H9 (cell line): ENCODE measurements at regions not wholly inside any gene's neighbourhood (a gene's known extent, or its start where the extent isn't known, plus 50 kb on each side); places are given as distances from the start of the nearest gene placed in this dataset.

Source experiments
- DNase-seq: peaks from one replicate; pipeline ENCODE4 v3.0.0-alpha.2; 2017
- H2AFZ ChIP-seq: one replicate; pipeline ENCODE4 v1.6.1; 2013; ENCODE audit warnings: mild to moderate bottlenecking, low read length, control low read depth, moderate library complexity
- H2AK5ac ChIP-seq: 2 replicates; pipeline ENCODE4 v1.6.1; 2013; ENCODE audit warnings: low read length, control low read depth, mixed read lengths; ENCODE audit not compliant: insufficient read length
- H2BK120ac ChIP-seq: one replicate; pipeline ENCODE4 v1.6.1; 2013; ENCODE audit warnings: low read depth, mild to moderate bottlenecking, low read length, control low read depth, inconsistent platforms; ENCODE audit not compliant: poor library complexity, severe bottlenecking
- H2BK12ac ChIP-seq: 2 replicates; pipeline ENCODE4 v1.6.1; 2013; ENCODE audit warnings: low read length, control low read depth, mixed read lengths, low read depth; ENCODE audit not compliant: insufficient read length
- H2BK15ac ChIP-seq: 2 replicates; pipeline ENCODE4 v1.6.1; 2013; ENCODE audit warnings: low read depth, low read length, control low read depth
- H2BK20ac ChIP-seq: one replicate; pipeline ENCODE4 v1.6.1; 2013; ENCODE audit warnings: low read depth, mild to moderate bottlenecking, low read length, control low read depth, inconsistent platforms; ENCODE audit not compliant: poor library complexity, severe bottlenecking
- H2BK5ac ChIP-seq: 2 replicates; pipeline ENCODE4 v1.6.1; 2013; ENCODE audit warnings: low read length, control low read depth, mixed read lengths; ENCODE audit not compliant: insufficient read length
- H3K14ac ChIP-seq: 2 replicates; pipeline ENCODE4 v1.6.1; 2013; ENCODE audit warnings: low read length, control low read depth; ENCODE audit not compliant: insufficient read depth
- H3K18ac ChIP-seq: 2 replicates; pipeline ENCODE4 v1.6.1; 2013; ENCODE audit warnings: low read depth, mild to moderate bottlenecking, mixed read lengths, low read length, control low read depth; ENCODE audit not compliant: insufficient read length
- H3K23ac ChIP-seq: 2 replicates; pipeline ENCODE4 v1.6.1; 2013; ENCODE audit warnings: low read length, control low read depth, mixed read lengths, low read depth; ENCODE audit not compliant: insufficient read length
- H3K23me2 ChIP-seq: 2 replicates; pipeline ENCODE4 v1.6.1; 2013; ENCODE audit warnings: low read depth, mild to moderate bottlenecking, mixed read lengths, low read length, control low read depth; ENCODE audit not compliant: insufficient read length, poor library complexity, severe bottlenecking
- H3K27ac ChIP-seq: 2 replicates; pipeline ENCODE4 v1.5.1; 2013; ENCODE audit warnings: low read length, control low read depth, mixed read lengths, low read depth; ENCODE audit not compliant: insufficient read length
- H3K27me3 ChIP-seq: 2 replicates; pipeline ENCODE4 v1.6.1; 2013; ENCODE audit warnings: low read length, control low read depth, inconsistent platforms; ENCODE audit not compliant: insufficient read depth
- H3K4ac ChIP-seq: 2 replicates; pipeline ENCODE4 v1.6.1; 2013; ENCODE audit warnings: low read depth, mild to moderate bottlenecking, control low read depth, inconsistent platforms, low read length, moderate library complexity
- H3K4me1 ChIP-seq: 2 replicates; pipeline ENCODE4 v1.6.1; 2013; ENCODE audit warnings: low read length, control low read depth, inconsistent platforms; ENCODE audit not compliant: insufficient read depth
- H3K4me2 ChIP-seq: 2 replicates; pipeline ENCODE4 v1.6.1; 2013; ENCODE audit warnings: low read length, control low read depth, mixed read lengths; ENCODE audit not compliant: insufficient read length, insufficient read depth
- H3K56ac ChIP-seq: 2 replicates; pipeline ENCODE4 v1.6.1; 2013; ENCODE audit warnings: low read depth, mild to moderate bottlenecking, mixed read lengths, low read length, control low read depth; ENCODE audit not compliant: insufficient read length
- H3K79me1 ChIP-seq: 2 replicates; pipeline ENCODE4 v1.6.1; 2013; ENCODE audit warnings: low read depth, mild to moderate bottlenecking, moderate library complexity, low read length, control low read depth, inconsistent platforms; ENCODE audit not compliant: insufficient read depth, poor library complexity, severe bottlenecking
- H3K79me2 ChIP-seq: 2 replicates; pipeline ENCODE4 v1.6.1; 2013; ENCODE audit warnings: low read length, control low read depth, inconsistent platforms; ENCODE audit not compliant: insufficient read depth
- H3K9ac ChIP-seq: 2 replicates; pipeline ENCODE4 v1.6.1; 2013; ENCODE audit warnings: low read length, control low read depth, mixed read lengths; ENCODE audit not compliant: insufficient read length; ENCODE audit errors: extremely low read depth
- H3K9me3 ChIP-seq: one replicate; pipeline ENCODE4 v1.6.1; 2013; ENCODE audit warnings: low read depth, low read length, inconsistent platforms; ENCODE audit not compliant: control insufficient read depth
- H3T11ph ChIP-seq: one replicate; pipeline ENCODE4 v1.6.1; 2013; ENCODE audit warnings: mild to moderate bottlenecking, low read length, control low read depth, inconsistent platforms
- H4K20me1 ChIP-seq: one replicate; pipeline ENCODE4 v1.6.1; 2013; ENCODE audit not compliant: control insufficient read depth, insufficient read length, insufficient read depth
- H4K5ac ChIP-seq: 2 replicates; pipeline ENCODE4 v1.6.1; 2013; ENCODE audit warnings: low read depth, mild to moderate bottlenecking, mixed read lengths, low read length, control low read depth; ENCODE audit not compliant: insufficient read length
- H4K8ac ChIP-seq: replicated peaks from 2 replicates; pipeline ENCODE4 v1.6.1; 2013; ENCODE audit warnings: low read length, control low read depth, mixed read lengths, low read depth; ENCODE audit not compliant: insufficient read length
- H4K91ac ChIP-seq: 2 replicates; pipeline ENCODE4 v1.6.1; 2013; ENCODE audit warnings: low read depth, mild to moderate bottlenecking, moderate library complexity, mixed read lengths, low read length, control low read depth; ENCODE audit not compliant: insufficient read length
- H3K27ac Mint-ChIP-seq, 3 experiments: 2 replicates in 2 of 3; 3 replicates in 1 of 3; pipeline ENCODE4 v1.8.0; 2020 to 2021; ENCODE audit warnings: mixed read lengths in 3 of 3, mild to moderate bottlenecking in 1 of 3, moderate library complexity in 1 of 3
- H3K27me3 Mint-ChIP-seq: 2 replicates; pipeline ENCODE4 v1.8.0; 2021; ENCODE audit warnings: low read depth, mild to moderate bottlenecking, moderate library complexity, mixed read lengths
- H3K36me3 Mint-ChIP-seq, 3 experiments: 2 replicates in 2 of 3; 3 replicates in 1 of 3; pipeline ENCODE4 v1.8.0; 2020 to 2021; ENCODE audit warnings: low read depth in 3 of 3, mixed read lengths in 3 of 3; ENCODE audit not compliant: insufficient read depth in 1 of 3
- H3K4me1 Mint-ChIP-seq, 2 experiments: 2 replicates each; pipeline ENCODE4 v1.8.0; 2020; ENCODE audit warnings: mixed read lengths in 2 of 2
- H3K4me3 Mint-ChIP-seq, 2 experiments: 2 replicates in 1 of 2; 3 replicates in 1 of 2; pipeline ENCODE4 v1.8.0; 2020 to 2021; ENCODE audit warnings: mild to moderate bottlenecking in 2 of 2, mixed read lengths in 2 of 2, moderate library complexity in 1 of 2
- H3K9me3 Mint-ChIP-seq, 2 experiments: 2 replicates in 1 of 2; 3 replicates in 1 of 2; pipeline ENCODE4 v1.8.0; 2020; ENCODE audit warnings: mild to moderate bottlenecking in 2 of 2, mixed read lengths in 2 of 2, moderate library complexity in 1 of 2
- CTCF ChIP-seq: fragments of 200-600 bp; sonication (generic); conservative IDR thresholded peaks from 3 replicates; pipeline ENCODE4 v1.8.0; 2021; ENCODE audit warnings: antibody characterized with exemption, mild to moderate bottlenecking
- WGBS: extraction: QIAGEN DNeasy Blood & Tissue Kit; methylation state at CpG from one replicate; pipeline ENCODE4 v1.1.7; 2013; ENCODE audit warnings: missing lambda C conversion rate, low lambda C conversion rate, mixed read lengths; ENCODE audit not compliant: insufficient read length; ENCODE audit errors: extremely low coverage; 5-methylcytosine and 5-hydroxymethylcytosine counted together

GRCh38 chr3:193086681-193087080 is 154.3 kb upstream of the PLAAT1 start:
- H2AK5ac ChIP-seq, result no peak overlapping the region
- H3K9ac ChIP-seq, result no peak overlapping the region
- Mint-ChIP-seq H3K4me1 (0 out of 4 replicates have a peak, but pooled peaks cover 0 to 4% of the 10 kb centered on the region in 2 experiments), H3K27me3 (no peaks in the 10 kb centered on the region), H3K27ac (no peak overlapping the region), H3K4me3 (no peak overlapping the region), H3K9me3 (peaks cover 14 to 16% of the 10 kb centered on the region in 2 experiments), H3K36me3 (peaks cover 2 to 14% (median 9%) of the 10 kb centered on the region in 3 experiments; a peak in 6 of 7 replicates)
- H4K20me1 ChIP-seq, result no peaks in the 10 kb centered on the region
- no peak overlapping the region for H3T11ph ChIP-seq
- no peak overlapping the region for H4K91ac ChIP-seq
- no CpG with 5 or more reads among the region's 4 CpGs for WGBS
- no peak overlapping the region for H3K27ac ChIP-seq
- no peak overlapping the region for H2BK15ac ChIP-seq
- no peak for DNase-seq
- H4K5ac ChIP-seq, result no peak overlapping the region
- no peak overlapping the region for H3K14ac ChIP-seq
- H2BK120ac ChIP-seq, result no peak overlapping the region
- H3K4me1 ChIP-seq, result no peaks in the 10 kb centered on the region
- no peaks in the 10 kb centered on the region for H3K27me3 ChIP-seq
- H2BK12ac ChIP-seq, result no peak overlapping the region
- H3K23me2 ChIP-seq, result no peaks in the 10 kb centered on the region
- no peak overlapping the region for H3K18ac ChIP-seq
- no peak for TF ChIP-seq CTCF
- no peak overlapping the region for H4K8ac ChIP-seq
- no peak overlapping the region for H3K4ac ChIP-seq
- H3K9me3 ChIP-seq, result no peaks in the 10 kb centered on the region
- no peak overlapping the region for H2BK5ac ChIP-seq
- H2AFZ ChIP-seq, result no peak overlapping the region
- no peak overlapping the region for H3K4me2 ChIP-seq
- no peak overlapping the region for H3K23ac ChIP-seq
- H3K56ac ChIP-seq, result no peak overlapping the region
- no peaks in the 10 kb centered on the region for H3K79me1 ChIP-seq
- no peaks in the 10 kb centered on the region for H3K79me2 ChIP-seq
- H2BK20ac ChIP-seq, result no peak overlapping the region
